Right forelimb (tissue), 1 donor: ENCODE measurements at regions not wholly inside any gene's neighbourhood (a gene's known extent, or its start where the extent isn't known, plus 50 kb on each side); places are given as distances from the start of the nearest gene placed in this dataset.
"Not testable (repeated sequence)": the region's sequence is repeated elsewhere in the genome, so short reads cannot be mapped to it uniquely, and the experiment has no call there.

ENCODE experiments used
- DNase-seq: peaks from one replicate; pipeline ENCODE4 v3.0.0-alpha.2; 2018

DNA sequence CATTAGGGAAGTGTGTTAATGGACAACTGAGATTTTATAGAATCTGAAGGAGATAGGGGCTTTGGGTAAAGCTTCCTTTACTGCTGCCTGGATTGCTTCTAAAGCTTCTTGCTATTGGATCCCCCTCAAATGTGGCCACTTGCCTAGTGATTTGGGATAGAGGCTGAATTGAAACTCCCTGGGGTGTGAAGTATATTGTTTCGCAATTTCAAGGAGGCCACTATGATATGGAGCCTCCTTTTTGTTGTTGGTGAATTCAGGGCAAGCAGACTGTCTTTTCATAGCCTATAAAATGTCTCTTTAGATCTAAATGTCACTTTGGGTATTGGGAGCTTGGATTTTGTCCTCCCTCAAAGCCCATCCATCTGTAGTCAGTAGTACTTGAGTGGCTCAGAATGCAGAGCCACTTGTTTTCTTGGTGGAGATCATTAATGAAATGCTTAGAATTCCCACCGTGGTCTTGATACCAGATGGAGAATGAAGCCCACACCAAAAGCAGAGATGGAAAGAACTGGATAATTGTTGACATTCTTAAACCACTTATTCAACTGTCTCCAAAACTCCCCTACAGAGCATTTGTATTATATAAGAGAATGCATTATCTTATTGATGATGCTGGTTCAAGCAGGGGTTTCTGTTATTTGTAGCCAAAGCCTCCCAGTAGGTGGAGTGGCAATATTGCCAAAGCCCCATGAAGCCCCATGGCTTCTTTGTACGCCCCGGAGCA, 144.3 kb upstream of the KCNE2 start:
- DNase-seq: no peak

DNA sequence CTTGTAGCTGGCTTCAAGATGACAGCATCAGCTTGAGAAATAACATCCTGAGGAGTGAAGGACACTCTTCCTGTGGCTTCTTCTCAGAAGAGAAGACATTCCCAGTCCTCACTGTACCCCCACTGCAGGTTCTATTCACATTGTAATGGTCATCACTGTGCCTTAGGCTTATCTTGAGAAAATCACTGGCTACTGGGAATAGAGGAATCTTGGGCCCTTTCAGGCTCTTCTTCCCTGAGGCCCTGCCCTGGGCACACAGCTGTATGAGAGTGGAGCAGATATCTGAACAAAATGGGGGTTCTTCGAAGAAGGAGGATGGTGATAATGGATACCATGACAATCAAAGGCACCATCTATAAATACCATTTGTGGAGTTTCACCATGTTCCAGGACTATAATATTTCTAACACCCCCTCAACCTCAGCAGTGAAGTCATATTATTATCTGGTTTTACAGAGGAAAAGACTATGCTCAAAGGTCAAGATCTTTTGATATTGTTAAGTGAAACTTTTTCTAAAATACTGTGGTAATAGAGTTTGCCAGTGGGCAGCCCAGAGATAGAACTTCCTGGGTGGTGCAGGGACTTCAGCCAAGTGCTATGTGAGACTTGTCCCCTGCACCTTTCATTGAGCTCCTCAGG, 143.1 kb upstream of the KCNE2 start:
- no peak for DNase-seq

DNA sequence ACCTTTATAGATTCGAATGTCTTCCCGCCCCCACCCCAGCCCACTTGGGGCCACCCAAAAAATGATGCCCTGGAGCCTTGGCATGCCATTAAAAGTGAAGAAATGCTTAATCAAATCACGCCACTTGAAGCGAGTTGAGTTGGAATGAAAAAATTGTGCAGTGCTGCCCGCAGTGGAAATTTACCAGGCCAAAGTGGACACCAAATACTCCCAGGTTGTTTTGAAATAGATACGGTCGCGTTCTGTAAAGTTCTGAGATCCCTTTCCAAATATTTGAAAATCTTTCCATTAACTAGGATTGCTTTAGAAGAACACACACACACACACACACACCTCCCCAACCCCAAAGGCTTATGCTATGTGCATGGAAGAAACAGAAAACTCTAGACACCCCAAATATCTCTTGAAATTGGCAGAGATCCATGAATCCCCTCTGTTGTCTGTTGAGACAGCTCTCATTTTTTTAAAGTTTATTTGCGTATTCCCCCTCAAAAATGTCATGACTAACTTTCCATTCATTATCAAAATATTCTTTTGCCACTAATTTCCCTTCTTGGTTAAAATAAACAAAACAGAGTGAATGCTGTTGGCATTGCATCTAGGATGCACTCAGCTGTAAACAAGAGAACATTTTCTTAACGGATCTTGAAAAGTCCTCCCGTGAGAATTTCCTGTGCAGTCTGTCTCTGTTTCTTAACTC, 142.3 kb upstream of the KCNE2 start:
- DNase-seq: no peak

DNA sequence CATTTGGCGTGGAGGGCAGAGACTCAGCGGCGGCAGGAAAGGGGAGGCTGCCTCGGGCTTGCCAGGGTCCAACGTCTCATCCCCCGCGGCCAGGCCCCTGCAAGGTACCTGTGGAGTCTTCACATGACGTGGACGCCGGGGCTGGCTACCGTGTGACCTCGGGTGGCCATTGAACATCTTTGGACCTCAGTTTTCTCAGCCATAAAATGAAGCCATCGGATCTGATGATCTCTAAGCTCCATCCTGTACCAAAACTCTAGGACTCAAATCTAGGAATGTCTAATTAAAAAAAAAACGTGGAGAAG, 141.8 kb upstream of the KCNE2 start:
- DNase-seq: no peak

- DNase-seq: no peak
Observed at GRCh38 chr21:34223376-34223775, 140.4 kb upstream of the KCNE2 start.

DNA sequence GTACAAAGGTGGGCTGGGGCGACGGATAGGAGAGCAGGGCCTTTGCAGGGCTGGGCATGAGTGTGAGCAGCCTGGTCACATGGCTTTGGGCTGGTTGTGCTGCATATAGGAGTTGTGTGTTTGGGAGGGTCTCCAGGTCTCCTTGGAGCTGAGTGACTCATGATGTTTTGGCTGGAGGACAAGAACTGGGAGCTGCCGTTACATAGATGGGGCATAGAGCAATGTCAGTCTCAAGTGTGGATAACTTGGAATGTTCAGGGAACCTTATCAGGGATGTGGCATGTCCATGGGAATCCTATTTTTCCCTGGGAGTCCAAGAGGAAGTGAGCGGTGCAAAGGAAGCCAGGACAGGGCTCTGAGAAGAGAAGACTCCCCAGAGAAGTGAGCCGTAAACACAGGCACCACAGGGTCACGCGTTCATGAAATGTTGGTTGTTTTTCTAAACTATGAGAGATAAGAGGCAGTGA, 136.4 kb upstream of the KCNE2 start:
- DNase-seq: no peak

GRCh38 chr21:34228792-34229191, 135.0 kb upstream of the KCNE2 start:
- no peak for DNase-seq

DNA sequence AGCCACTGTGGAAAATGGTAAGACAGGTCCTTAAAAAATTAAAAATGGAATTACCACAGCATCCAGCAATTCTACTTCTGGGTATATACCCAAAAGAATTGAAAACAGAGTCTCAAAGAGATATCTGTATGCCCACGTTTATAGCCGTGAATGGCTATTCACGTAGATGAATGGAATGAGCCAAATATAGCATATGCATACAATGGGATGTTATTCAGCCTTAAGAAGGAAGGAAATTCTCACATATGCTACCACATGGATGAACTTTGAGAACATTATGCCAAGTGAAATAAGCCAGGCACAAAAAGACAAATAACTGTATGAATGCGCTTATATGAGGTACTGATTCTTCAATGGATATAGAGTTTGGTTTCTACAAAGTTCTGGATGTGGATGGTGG, 134.5 kb upstream of the KCNE2 start:
- no peak for DNase-seq

- not testable (repeated sequence) for DNase-seq
Observed at GRCh38 chr21:34233741-34234140, 130.1 kb upstream of the KCNE2 start.

DNA sequence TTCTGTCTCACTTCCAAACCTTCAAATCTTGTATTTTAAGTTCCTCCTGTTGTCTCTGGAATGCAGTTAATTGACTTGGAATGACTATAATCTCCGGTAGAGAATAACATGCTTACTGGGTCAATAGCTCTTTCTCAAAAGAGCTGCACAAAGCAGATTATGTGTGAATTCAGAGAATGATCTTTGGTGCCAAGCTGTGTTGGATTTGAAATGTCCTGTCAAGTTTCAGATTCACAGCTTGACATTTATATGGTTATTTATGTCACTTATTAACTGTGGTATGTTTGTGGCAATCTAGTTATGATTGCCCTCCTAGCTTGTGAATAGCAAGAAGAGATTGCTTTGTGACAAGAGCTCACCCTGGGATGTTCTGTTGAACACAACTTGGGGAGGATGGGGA, 128.3 kb upstream of the KCNE2 start:
- no peak for DNase-seq

- DNase-seq: no peak
Observed at GRCh38 chr21:34242973-34243372, 120.8 kb upstream of the KCNE2 start.

DNA sequence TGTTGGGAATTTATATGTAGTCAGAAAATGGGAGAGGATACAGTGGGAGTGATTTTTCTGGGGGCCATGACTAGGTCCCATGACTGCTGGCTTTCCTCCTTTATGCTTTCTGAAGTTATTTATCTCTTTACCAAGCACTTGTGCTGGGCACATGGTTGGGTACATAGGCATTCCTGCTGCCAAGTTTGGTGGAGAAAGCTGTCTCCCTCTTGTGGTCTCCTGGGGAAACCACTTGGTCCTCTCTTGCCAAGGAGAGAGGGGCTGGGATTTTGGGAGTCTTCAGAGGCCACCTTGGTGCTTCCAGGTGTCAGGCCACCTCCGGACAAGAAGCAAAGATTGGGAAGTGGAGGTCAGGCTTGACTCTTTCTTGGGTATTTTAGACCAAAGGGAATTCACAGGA, 120.2 kb upstream of the KCNE2 start:
- no peak for DNase-seq

- no peak for DNase-seq
Observed at GRCh38 chr21:34252751-34253150, 111.1 kb upstream of the KCNE2 start.

DNA sequence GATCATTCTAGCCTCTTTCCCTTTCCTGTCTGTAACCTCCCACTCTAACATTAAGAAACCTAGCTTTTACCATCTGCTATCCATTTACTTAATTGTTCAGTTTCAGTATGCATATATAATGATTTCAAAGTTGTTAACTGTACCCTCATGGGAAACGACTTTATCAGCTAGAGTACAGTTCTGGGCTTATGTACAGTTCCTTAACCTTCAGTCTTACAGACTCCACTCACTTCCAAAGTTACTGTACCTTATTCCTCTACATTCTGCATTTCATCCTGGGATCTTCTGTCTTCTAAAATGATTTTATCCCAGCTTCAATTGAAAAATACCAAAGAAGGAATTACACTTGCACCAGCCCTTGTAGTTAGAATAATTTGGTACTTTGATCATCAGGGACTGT, 108.7 kb upstream of the KCNE2 start:
- DNase-seq: no peak

DNA sequence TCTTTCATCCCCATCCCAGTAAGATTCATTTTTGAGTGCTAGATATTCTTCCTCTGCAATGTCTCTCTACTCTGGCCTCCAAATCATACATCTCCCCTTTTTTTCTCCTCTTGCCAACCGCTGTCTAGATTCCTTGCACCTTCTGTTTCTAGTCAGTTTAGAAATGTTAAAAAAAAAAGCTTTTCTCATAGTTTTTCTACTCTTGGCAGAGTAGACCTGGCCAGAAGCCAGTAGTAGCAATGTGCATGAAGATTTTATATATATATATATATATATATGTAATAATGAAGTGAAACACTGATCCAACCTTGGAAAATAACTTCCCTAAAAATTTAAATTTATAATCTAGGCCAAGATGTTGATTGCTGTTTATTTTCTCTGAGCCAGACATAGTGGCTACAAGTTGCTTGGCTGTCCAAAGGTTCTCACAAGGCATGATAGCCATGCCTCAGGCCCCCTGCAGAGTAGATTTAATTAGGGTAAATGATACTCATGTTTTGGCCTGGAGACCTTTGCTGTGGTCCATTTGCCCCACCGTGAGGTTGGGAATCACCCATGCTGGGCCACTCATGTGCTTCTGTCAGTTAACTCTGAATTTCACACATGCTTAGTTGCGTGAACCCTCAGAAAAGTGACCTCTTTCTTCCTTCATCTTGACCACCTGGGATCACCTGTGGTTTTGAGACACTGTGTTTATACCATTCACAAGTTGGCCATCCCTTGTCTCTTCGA, 103.4 kb upstream of the KCNE2 start:
- no peak for DNase-seq

GRCh38 chr21:34261841-34262468, 101.9 kb upstream of the KCNE2 start:
- no peak for DNase-seq

- DNase-seq: no peak
Observed at GRCh38 chr21:34262469-34262845, 101.3 kb upstream of the KCNE2 start.

DNA sequence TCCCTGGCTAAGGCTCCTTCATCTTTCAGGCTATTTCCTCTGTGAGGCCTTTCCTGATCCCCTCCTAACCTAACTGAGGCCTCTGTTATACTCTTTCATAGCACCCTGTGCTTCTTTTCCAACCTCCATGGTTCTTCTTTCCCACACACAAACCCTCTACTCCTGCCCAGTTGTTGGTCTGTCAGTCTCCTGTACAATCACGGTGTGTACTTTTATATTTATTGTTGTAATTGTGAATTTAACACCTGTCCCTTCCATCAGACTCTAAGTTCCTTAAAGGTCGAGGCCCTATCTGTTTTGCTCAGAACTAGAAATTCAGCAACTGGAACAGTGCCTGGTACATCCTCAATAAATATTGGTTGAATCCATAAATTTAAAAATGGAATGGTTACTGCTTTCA, 100.2 kb upstream of the KCNE2 start:
- DNase-seq: no peak

- DNase-seq: no peak
Observed at GRCh38 chr21:34266351-34266750, 97.5 kb upstream of the KCNE2 start.

DNA sequence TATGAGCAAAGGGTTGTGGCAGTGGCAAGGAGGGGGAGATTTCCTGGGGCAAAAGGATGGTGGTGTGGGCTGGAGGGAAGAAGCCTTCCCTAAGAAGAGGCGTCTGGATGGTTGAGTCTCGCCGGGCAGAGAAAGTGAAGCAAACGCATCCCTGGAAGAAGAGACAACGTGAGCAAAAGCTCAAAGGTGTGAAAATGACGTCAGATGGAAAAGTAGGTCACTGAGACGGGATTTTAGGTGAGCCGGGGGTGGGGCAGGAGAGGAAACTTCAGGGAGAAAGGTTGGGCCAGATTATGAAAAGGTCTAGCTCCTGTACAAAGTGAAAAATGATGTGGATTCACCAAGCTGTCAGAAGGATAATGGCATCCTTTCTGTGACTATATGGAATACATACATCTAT, 95.3 kb upstream of the KCNE2 start:
- no peak for DNase-seq

DNA sequence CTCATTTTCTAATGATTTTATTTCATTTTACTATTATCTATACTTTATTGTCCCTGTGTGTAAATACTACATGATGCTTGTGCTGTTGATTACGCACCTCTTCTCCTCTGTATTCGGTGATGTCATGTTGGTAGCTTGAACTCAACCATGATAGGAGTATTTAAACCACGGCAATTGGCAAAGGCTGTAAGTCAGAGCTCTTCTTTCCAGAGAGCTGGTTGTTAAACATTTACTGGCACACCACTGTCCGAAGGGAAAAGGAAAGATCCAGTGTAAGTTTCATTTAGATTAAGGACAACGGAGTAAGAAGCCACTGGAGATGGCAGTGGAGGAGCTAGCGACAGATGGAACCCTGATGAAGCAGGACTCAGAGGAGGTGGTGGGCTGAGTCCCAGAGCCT, 93.4 kb upstream of the KCNE2 start:
- no peak for DNase-seq

GRCh38 chr21:34271189-34271851, 92.5 kb upstream of the KCNE2 start:
- no peak for DNase-seq

DNA sequence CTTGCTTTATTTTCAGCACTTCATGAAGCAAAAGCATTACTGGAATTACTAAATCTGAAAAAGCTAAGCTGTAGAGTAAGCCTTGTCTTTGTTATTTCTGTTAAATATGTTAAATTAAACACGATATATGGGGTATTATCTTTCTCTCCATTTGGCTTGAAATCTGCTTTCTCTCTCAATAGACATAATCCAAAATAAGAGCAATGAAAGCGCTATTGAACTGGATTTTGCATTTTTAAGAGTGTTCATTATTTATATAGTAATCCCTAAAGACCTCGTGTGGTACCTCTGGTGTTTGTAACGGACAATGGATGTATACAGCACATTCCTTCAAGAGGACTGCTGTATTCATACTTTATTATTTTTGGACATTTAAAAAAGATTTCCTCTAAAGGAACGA, 91.5 kb upstream of the KCNE2 start:
- DNase-seq: no peak
